ENCODE measurements at regions not wholly inside any gene's neighbourhood (a gene's known extent, or its start where the extent isn't known, plus 50 kb on each side); places are given as distances from the start of the nearest gene placed in this dataset.

DNA sequence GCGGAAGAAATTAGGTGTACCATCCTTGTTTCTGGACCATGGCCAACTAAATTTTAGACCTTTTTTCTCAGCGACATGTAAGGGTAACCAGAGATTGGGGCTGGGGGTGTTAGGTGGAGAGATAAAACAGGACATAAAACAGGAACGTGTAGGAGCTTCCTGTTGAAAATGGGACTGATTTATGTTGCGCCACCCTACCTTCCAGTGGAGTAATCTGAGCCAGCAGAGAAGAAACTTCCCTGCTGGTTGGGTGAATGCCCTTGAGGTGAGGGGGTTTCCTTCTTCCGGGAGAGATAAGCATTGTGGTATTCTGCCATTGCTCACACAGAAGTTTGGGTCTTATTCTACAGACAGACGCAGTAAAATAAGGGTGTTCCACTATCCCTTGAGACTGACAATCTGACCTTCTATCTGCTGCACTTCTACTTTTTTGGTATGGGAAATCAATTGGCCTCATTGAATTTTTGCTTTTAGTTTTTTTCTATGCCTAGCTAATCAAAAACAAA is 417.6 kb downstream of the PCNX1 start:
- no peak overlapping the region for H3K4me3 ChIP-seq (ENCODE audit: low read depth, low read length)
- TF ChIP-seq, protein P1, sequence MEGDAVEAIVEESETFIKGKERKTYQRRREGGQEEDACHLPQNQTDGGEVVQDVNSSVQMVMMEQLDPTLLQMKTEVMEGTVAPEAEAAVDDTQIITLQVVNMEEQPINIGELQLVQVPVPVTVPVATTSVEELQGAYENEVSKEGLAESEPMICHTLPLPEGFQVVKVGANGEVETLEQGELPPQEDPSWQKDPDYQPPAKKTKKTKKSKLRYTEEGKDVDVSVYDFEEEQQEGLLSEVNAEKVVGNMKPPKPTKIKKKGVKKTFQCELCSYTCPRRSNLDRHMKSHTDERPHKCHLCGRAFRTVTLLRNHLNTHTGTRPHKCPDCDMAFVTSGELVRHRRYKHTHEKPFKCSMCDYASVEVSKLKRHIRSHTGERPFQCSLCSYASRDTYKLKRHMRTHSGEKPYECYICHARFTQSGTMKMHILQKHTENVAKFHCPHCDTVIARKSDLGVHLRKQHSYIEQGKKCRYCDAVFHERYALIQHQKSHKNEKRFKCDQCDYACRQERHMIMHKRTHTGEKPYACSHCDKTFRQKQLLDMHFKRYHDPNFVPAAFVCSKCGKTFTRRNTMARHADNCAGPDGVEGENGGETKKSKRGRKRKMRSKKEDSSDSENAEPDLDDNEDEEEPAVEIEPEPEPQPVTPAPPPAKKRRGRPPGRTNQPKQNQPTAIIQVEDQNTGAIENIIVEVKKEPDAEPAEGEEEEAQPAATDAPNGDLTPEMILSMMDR (IDR thresholded peaks at IDR 0.05; ENCODE audit: low read depth, low read length), result no peak
- TF ChIP-seq MAX (IDR thresholded peaks at IDR 0.05; ENCODE audit: low read depth, low read length) (no peak), POLR2A (IDR thresholded peaks at IDR 0.05; ENCODE audit: extremely low read depth, insufficient read length) (no peak), MYC (IDR thresholded peaks at IDR 0.05; ENCODE audit: low read depth, low read length) (no peak)
- peak; percentile 79 for DNase-seq (ENCODE audit: low read depth)

DNA sequence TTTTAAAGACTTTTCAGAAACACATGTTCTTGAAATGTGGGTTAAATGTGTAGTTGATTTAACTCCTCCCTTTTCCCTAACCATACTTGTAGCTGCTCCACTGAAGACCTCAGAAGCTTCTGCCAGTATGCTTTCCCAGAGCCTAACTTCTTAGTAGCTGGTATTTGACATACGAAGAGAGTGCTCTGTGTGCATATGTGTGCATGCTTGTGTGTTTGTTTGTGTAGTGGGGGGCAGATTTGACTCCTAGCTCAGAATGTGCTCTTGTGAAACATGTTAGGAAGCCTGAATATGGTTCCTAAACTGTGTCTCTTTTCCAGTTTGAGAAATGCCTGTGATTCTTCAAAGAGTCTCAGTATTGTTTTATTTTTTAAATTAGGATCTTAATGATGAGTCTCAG is 420.4 kb downstream of the PCNX1 start:
- no peak for TF ChIP-seq MYC (IDR thresholded peaks at IDR 0.05; ENCODE audit: low read depth, low read length)
- TF ChIP-seq, protein P1 (IDR thresholded peaks at IDR 0.05; ENCODE audit: low read depth, low read length), result no peak
- no peak for TF ChIP-seq MAX (IDR thresholded peaks at IDR 0.05; ENCODE audit: low read depth, low read length)
- no peak for TF ChIP-seq POLR2A (IDR thresholded peaks at IDR 0.05; ENCODE audit: extremely low read depth, insufficient read length)
- no peak overlapping the region for H3K4me3 ChIP-seq (ENCODE audit: low read depth, low read length)
- no peak for DNase-seq (ENCODE audit: low read depth)

DNA sequence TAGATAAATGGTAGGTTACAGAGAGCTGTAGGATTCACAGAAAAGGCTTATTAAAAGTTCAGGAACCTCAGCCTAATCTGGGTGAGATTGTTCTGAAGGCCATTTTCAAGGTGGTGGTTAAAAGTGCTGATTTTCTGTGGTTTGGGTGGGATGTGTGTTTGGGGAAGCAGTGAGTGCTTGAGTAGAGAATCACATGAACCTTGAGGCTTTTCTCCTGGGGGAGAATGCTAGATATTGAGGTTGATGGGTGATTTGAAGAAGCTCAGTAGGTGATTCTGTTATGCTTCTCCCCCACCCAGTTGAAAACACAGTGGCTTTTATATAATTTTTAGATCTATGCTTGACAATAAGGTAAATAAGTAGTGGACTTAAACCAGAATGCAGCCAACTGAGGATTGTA is 420.9 kb downstream of the PCNX1 start:
- no peak overlapping the region for H3K4me3 ChIP-seq (ENCODE audit: low read depth, low read length)
- DNase-seq (ENCODE audit: low read depth), result peak; percentile 9
- TF ChIP-seq, protein P1 (IDR thresholded peaks at IDR 0.05; ENCODE audit: low read depth, low read length), result no peak
- TF ChIP-seq MYC (IDR thresholded peaks at IDR 0.05; ENCODE audit: low read depth, low read length) (no peak), MAX (IDR thresholded peaks at IDR 0.05; ENCODE audit: low read depth, low read length) (no peak), POLR2A (IDR thresholded peaks at IDR 0.05; ENCODE audit: extremely low read depth, insufficient read length) (no peak)

DNA sequence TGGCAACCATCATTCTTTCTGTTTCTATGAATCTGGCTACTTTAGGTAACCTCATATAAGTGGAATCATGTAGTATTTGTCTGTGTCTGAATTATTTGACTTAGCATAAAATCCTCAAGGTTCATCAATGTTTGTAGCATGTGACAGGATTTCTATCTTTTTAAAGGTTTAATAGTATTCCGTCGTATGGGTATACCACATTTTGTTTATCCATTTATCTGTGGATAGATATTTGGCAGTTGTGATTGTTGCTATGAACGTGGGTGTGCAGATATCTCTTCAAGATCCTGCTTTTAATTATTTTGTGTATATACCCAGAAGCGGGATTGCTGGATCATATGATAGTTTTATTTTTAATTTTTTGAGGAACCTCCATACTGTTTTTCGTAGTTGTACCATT is 421.7 kb downstream of the PCNX1 start:
- H3K4me3 ChIP-seq (ENCODE audit: low read depth, low read length), result no peak overlapping the region
- no peak for TF ChIP-seq MYC (IDR thresholded peaks at IDR 0.05; ENCODE audit: low read depth, low read length)
- no peak for TF ChIP-seq MAX (IDR thresholded peaks at IDR 0.05; ENCODE audit: low read depth, low read length)
- TF ChIP-seq, protein P1 (IDR thresholded peaks at IDR 0.05; ENCODE audit: low read depth, low read length), result no peak
- TF ChIP-seq POLR2A (IDR thresholded peaks at IDR 0.05; ENCODE audit: extremely low read depth, insufficient read length), result no peak
- no peak for DNase-seq (ENCODE audit: low read depth)

DNA sequence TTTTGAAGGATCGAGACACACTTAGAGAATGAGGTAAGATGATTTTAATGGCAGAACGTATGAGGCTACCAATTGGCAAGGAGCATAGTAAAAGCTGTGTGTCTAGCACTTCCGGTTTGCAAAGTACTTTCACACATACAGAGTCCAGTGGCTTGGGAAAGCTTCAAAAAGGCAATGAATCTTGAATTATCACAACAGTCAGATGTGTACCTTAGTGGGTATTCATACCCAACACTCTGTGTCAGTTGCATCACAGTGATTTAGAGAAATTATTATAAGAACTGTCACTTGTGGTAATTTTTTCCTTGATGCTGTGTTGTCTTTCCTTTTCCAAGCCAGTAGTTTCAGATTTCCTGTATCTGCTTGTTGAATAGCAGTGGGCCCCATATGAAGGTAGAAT is 424.1 kb downstream of the PCNX1 start:
- TF ChIP-seq, protein P1 (IDR thresholded peaks at IDR 0.05; ENCODE audit: low read depth, low read length), result no peak
- TF ChIP-seq MYC (IDR thresholded peaks at IDR 0.05; ENCODE audit: low read depth, low read length) (no peak), POLR2A (IDR thresholded peaks at IDR 0.05; ENCODE audit: extremely low read depth, insufficient read length) (no peak), MAX (IDR thresholded peaks at IDR 0.05; ENCODE audit: low read depth, low read length) (no peak)
- no peak overlapping the region for H3K4me3 ChIP-seq (ENCODE audit: low read depth, low read length)
- DNase-seq (ENCODE audit: low read depth), result no peak

Data from NB4 (cell line).